Subcutaneous abdominal adipose tissue (tissue), 5 donors: ENCODE measurements at regions not wholly inside any gene's neighbourhood (a gene's known extent, or its start where the extent isn't known, plus 50 kb on each side); places are given as distances from the start of the nearest gene placed in this dataset.

Source experiments
- H3K27ac ChIP-seq: one replicate; pipeline ENCODE4 v1.7.0; 2013; ENCODE audit warnings: low read depth, mild to moderate bottlenecking, inconsistent platforms, low read length, moderate library complexity
- H3K27me3 ChIP-seq, 5 donors: one replicate each; pipeline ENCODE4 v1.7.0; 2013; ENCODE audit warnings: low read length in 5 of 5, inconsistent platforms in 1 of 5; ENCODE audit not compliant: control insufficient read depth in 5 of 5, insufficient read depth in 4 of 5
- H3K36me3 ChIP-seq, 5 donors: one replicate each; pipeline ENCODE4 v1.7.0; 2013; ENCODE audit warnings: low read length in 5 of 5; ENCODE audit not compliant: control insufficient read depth in 5 of 5, insufficient read depth in 5 of 5
- H3K4me1 ChIP-seq, 5 donors: one replicate each; pipeline ENCODE4 v1.7.0; 2013; ENCODE audit warnings: low read length in 5 of 5, mild to moderate bottlenecking in 3 of 5, moderate library complexity in 1 of 5; ENCODE audit not compliant: control insufficient read depth in 5 of 5, insufficient read depth in 5 of 5
- H3K4me3 ChIP-seq, 5 donors: one replicate each; pipeline ENCODE4 v1.7.0; 2013; ENCODE audit warnings: low read length in 5 of 5, low read depth in 1 of 5
- H3K9ac ChIP-seq, 5 donors: one replicate each; pipeline ENCODE4 v1.7.0; 2013; ENCODE audit warnings: low read length in 5 of 5, mild to moderate bottlenecking in 4 of 5, moderate library complexity in 3 of 5
- H3K9me3 ChIP-seq, 5 donors: one replicate each; pipeline ENCODE4 v1.7.0; 2013; ENCODE audit warnings: low read length in 5 of 5; ENCODE audit not compliant: control insufficient read depth in 5 of 5
- donor health status: healthy.
- donor health status: healthy.
- donor health status: healthy.
- donor health status: healthy.
- donor health status: healthy.

GRCh38 chr1:56418151-56418631 is 161.2 kb downstream of the PLPP3 start:
- Histone ChIP-seq H3K4me1 (peaks cover 5 to 31% (median 10%) of the 10 kb centered on the region in 5 donors), H3K27ac (peak overlapping the region; percentile 27), H3K9ac (no peak overlapping the region), H3K36me3 (no peaks in the 10 kb centered on the region), H3K27me3 (no peaks in the 10 kb centered on the region), H3K4me3 (peak overlapping the region in 1 of 5 donors; percentile 3), H3K9me3 (no peaks in the 10 kb centered on the region)

GRCh38 chr1:56417646-56418045 is 161.7 kb downstream of the PLPP3 start:
- Histone ChIP-seq H3K9ac (no peak overlapping the region), H3K27ac (peak overlapping the region; percentile 27), H3K4me1 (peaks cover 5 to 32% (median 10%) of the 10 kb centered on the region in 5 donors)

DNA sequence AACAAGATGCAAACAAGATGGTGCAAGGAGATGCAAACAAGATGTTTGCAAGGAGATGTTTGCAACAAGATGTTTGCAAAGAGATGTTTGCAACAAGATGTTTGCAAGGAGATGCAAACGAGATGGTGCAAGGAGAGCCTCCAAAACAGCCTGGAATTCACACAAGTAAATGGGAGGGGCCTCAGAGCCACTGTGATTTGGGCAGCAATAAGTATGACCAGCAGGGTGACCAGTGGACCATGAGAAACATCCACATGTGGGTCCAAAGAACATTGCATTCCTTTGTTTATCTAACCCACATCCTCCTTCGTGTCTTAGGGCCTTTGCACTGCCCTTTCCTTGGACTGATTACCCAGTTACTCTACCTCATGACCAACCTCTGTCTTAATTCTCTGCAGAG is 162.9 kb downstream of the PLPP3 start:
- Histone ChIP-seq H3K36me3 (no peaks in the 10 kb centered on the region), H3K27ac (no peak overlapping the region), H3K9me3 (no peaks in the 10 kb centered on the region), H3K9ac (no peak overlapping the region), H3K4me3 (no peak overlapping the region), H3K4me1 (peaks cover 5 to 37% (median 10%) of the 10 kb centered on the region in 5 donors), H3K27me3 (no peaks in the 10 kb centered on the region)

More at GRCh38 chr1:56417646-56418045, 161.7 kb downstream of the PLPP3 start:
- Histone ChIP-seq H3K36me3 (no peaks in the 10 kb centered on the region), H3K4me3 (peak overlapping the region in 1 of 5 donors; percentile 3), H3K27me3 (no peaks in the 10 kb centered on the region), H3K9me3 (no peaks in the 10 kb centered on the region)

GRCh38 chr1:56415720-56416119 is 163.6 kb downstream of the PLPP3 start:
- H3K9me3 ChIP-seq, result no peaks in the 10 kb centered on the region
- H3K27me3 ChIP-seq, result no peaks in the 10 kb centered on the region
- peaks cover 5 to 44% (median 10%) of the 10 kb centered on the region in 5 donors for H3K4me1 ChIP-seq
- no peak overlapping the region for H3K4me3 ChIP-seq
- H3K27ac ChIP-seq, result no peak overlapping the region
- H3K36me3 ChIP-seq, result no peaks in the 10 kb centered on the region
- H3K9ac ChIP-seq, result no peak overlapping the region

- Histone ChIP-seq H3K36me3 (no peaks in the 10 kb centered on the region), H3K27ac (no peak overlapping the region), H3K4me3 (no peak overlapping the region)
Observed at GRCh38 chr1:56415258-56415657, 164.1 kb downstream of the PLPP3 start.

DNA sequence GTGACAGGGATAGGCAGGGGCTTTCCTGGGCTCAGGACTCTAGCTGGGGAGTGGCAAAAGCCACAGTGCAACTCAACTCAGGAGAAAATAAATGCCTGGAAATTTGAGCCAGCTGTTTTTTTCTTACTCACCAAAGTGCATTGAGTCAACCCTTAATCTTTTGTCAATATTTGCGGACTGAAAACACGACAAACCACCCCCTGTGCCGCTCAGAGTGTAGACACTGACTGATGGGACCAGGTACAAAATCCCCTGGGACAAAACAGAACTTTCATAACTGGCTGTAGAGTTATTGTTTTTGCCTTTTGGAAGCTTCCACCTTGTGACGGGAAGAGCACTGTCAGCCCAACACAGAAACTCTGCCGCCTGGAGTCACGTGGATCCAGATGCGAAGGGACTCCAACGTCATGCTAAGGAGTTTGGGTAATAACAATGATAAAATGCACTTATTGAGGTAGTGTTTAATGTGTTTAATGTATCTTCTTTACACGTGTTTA is 164.6 kb downstream of the PLPP3 start:
- H3K9me3 ChIP-seq, result no peaks in the 10 kb centered on the region
- H3K27ac ChIP-seq, result no peak overlapping the region
- H3K36me3 ChIP-seq, result no peaks in the 10 kb centered on the region
- no peak overlapping the region for H3K4me3 ChIP-seq
- H3K4me1 ChIP-seq, result peaks cover 5 to 46% (median 10%) of the 10 kb centered on the region in 5 donors
- H3K27me3 ChIP-seq, result no peaks in the 10 kb centered on the region
- no peak overlapping the region for H3K9ac ChIP-seq

More at GRCh38 chr1:56415258-56415657, 164.1 kb downstream of the PLPP3 start:
- no peaks in the 10 kb centered on the region for H3K9me3 ChIP-seq
- H3K9ac ChIP-seq, result no peak overlapping the region
- H3K4me1 ChIP-seq, result peaks cover 5 to 46% (median 10%) of the 10 kb centered on the region in 5 donors
- no peaks in the 10 kb centered on the region for H3K27me3 ChIP-seq

DNA sequence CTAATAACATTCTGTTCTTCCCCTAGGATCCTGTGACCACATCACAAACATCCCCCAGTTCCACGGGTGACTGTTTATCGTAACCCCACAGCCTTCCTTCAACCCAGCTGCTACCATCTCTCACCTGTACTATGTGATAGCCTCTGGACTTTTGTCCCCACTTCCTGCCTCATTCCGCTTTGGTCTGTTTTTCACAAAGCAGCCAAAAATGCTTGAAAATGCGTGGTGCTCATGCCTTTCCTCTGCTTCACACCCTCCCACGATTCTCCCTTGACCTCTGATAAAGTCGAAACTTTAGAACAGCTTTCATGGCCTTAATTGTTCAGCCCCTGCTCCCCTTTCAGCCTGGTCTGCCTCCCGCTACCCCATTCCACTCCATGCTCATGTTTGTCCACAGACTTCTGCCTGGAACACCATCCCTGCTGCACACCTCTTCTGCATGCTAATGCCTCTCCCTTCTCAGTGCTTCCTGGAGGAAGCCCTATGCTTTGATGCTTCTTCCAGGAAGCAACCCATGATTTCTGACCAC is 165.6 kb downstream of the PLPP3 start:
- Histone ChIP-seq H3K27me3 (no peaks in the 10 kb centered on the region), H3K4me3 (no peak overlapping the region), H3K9ac (no peak overlapping the region), H3K36me3 (no peaks in the 10 kb centered on the region), H3K4me1 (peaks cover 4 to 44% (median 10%) of the 10 kb centered on the region in 5 donors), H3K9me3 (no peaks in the 10 kb centered on the region), H3K27ac (no peak overlapping the region)

DNA sequence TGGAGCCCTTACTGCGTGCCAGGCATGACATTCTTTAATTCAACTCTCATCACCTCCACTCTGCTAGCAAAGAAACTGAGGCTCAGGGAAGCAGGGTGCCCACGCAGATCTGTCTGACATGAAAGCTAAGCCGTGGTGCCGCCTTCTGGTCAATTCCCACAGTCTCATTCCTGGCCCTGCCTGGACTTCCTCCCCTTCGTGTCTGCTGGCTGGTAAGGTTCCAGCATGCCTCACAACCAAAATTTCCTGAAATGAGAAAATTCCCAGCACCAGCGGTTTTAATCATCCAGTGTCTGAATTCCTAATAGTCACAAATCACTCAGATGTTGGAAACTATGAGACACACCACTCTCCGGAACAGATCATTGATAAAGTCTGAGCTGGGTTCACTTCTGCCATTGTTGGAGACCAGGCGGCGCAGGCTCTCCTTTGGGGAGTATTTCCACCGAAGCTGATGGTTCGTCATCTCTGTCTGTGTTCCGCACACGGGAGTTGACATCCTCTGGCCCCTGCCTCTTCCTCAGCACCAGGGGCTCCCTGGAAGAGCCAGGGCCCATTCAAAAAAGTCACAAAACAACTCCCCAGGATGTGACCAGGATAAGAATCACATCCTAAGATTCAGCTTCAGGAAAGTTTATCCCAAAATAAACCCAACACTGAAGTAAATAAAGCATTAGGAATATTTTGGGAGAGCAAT is 167.7 kb downstream of the PLPP3 start:
- H3K4me1 ChIP-seq, result peaks cover 0 to 27% (median 0%) of the 10 kb centered on the region in 5 donors
- H3K9me3 ChIP-seq, result no peaks in the 10 kb centered on the region
- peak overlapping the region; percentile 70 for H3K27ac ChIP-seq
- no peaks in the 10 kb centered on the region for H3K27me3 ChIP-seq
- no peak overlapping the region for H3K9ac ChIP-seq
- H3K36me3 ChIP-seq, result no peaks in the 10 kb centered on the region
- H3K4me3 ChIP-seq, result no peak overlapping the region

GRCh38 chr1:56411021-56411420 is 168.3 kb downstream of the PLPP3 start:
- H3K36me3 ChIP-seq, result no peaks in the 10 kb centered on the region
- H3K4me1 ChIP-seq, result peaks cover 0 to 27% (median 0%) of the 10 kb centered on the region in 5 donors
- peak overlapping the region; percentile 70 for H3K27ac ChIP-seq
- no peak overlapping the region for H3K4me3 ChIP-seq
- no peaks in the 10 kb centered on the region for H3K9me3 ChIP-seq
- no peak overlapping the region for H3K9ac ChIP-seq
- H3K27me3 ChIP-seq, result no peaks in the 10 kb centered on the region

- H3K9me3 ChIP-seq, result no peaks in the 10 kb centered on the region
- H3K36me3 ChIP-seq, result no peaks in the 10 kb centered on the region
- H3K4me3 ChIP-seq, result no peak overlapping the region
- peak overlapping the region; percentile 70 for H3K27ac ChIP-seq
- no peaks in the 10 kb centered on the region for H3K27me3 ChIP-seq
- no peak overlapping the region for H3K9ac ChIP-seq
- H3K4me1 ChIP-seq, result peaks cover 0 to 24% (median under 1%) of the 10 kb centered on the region in 5 donors
Observed at GRCh38 chr1:56410405-56410804, 169.0 kb downstream of the PLPP3 start.
